PC-3 (cell line): ENCODE measurements at regions not wholly inside any gene's neighbourhood (a gene's known extent, or its start where the extent isn't known, plus 50 kb on each side); places are given as distances from the start of the nearest gene placed in this dataset.

Experiments
- ATAC-seq: fragments of 200-7000 bp; cut with Tn5 transposase; 2 replicates; pipeline ENCODE4 v1.9.1; 2020; ENCODE audit warnings: mild to moderate bottlenecking, moderate library complexity
- BruUV-seq: library from RNA; stranded (reverse); fragments of 400-500 nt; replicated peaks from 2 replicates; lab custom pipeline; 2021; lab: Mats Ljungman, UMichigan
- CTCF ChIA-PET: fragments of 300-600 bp; sonication (Branson Sonifier 250); formaldehyde crosslinking; loops from one replicate; lab custom pipeline; 2022; ENCODE audit warnings: antibody characterized with exemption; lab: Charles Lee
- POLR2A ChIA-PET: fragments of 300-600 bp; sonication (Branson Sonifier 250); formaldehyde crosslinking; loops from one replicate; lab custom pipeline; 2022; ENCODE audit warnings: antibody characterized with exemption; ENCODE audit not compliant: unreplicated experiment; lab: Charles Lee
- DNase-seq: peaks from one replicate; pipeline ENCODE4 v3.0.0-alpha.2; 2015
- H2AFZ ChIP-seq: fragments of 300-600 bp; sonication (generic); 2 replicates; pipeline ENCODE4 v1.6.0; 2016; ENCODE audit warnings: antibody characterized with exemption, low read length
- H3F3A ChIP-seq: fragments of 300-600 bp; sonication (generic); one replicate; pipeline ENCODE4 v1.6.0; 2017; ENCODE audit warnings: antibody characterized with exemption, low read length, control low read depth, mild to moderate bottlenecking; ENCODE audit not compliant: unreplicated experiment
- H3K27ac ChIP-seq: fragments of 300-600 bp; sonication (generic); 2 replicates; pipeline ENCODE4 v1.5.1; 2016; ENCODE audit warnings: mild to moderate bottlenecking, low read length
- H3K27me3 ChIP-seq: fragments of 300-600 bp; sonication (generic); 2 replicates; pipeline ENCODE4 v1.6.1; 2016; ENCODE audit warnings: low read length, mixed read lengths
- H3K36me3 ChIP-seq: fragments of 300-600 bp; sonication (generic); 2 replicates; pipeline ENCODE4 v1.6.1; 2016; ENCODE audit warnings: low read depth, mixed run types, low read length, mixed read lengths
- H3K4me1 ChIP-seq: fragments of 300-600 bp; sonication (generic); 2 replicates; pipeline ENCODE4 v1.5.1; 2016; ENCODE audit warnings: low read length; ENCODE audit not compliant: insufficient read depth
- H3K4me2 ChIP-seq: fragments of 300-600 bp; sonication (generic); 2 replicates; pipeline ENCODE4 v1.6.0; 2016; ENCODE audit warnings: low read length
- H3K4me3 ChIP-seq: fragments of 300-600 bp; sonication (generic); 2 replicates; pipeline ENCODE4 v1.5.1; 2016; ENCODE audit warnings: mild to moderate bottlenecking, low read length, mixed read lengths
- H3K79me2 ChIP-seq: fragments of 300-600 bp; sonication (generic); 2 replicates; pipeline ENCODE4 v1.6.1; 2017; ENCODE audit warnings: low read length, mixed read lengths
- H3K9ac ChIP-seq: fragments of 300-600 bp; sonication (generic); 2 replicates; pipeline ENCODE4 v1.6.0; 2016; ENCODE audit warnings: mild to moderate bottlenecking, low read length
- H3K9me2 ChIP-seq: fragments of 300-600 bp; sonication (generic); replicated peaks from 2 replicates; pipeline ENCODE4 v1.6.1; 2016; ENCODE audit warnings: mixed run types, low read length, mixed read lengths
- H3K9me3 ChIP-seq: fragments of 300-600 bp; sonication (generic); 2 replicates; pipeline ENCODE4 v1.6.1; 2016; ENCODE audit warnings: low read length, mixed read lengths
- H4K20me1 ChIP-seq: fragments of 300-600 bp; sonication (generic); 2 replicates; pipeline ENCODE4 v1.6.1; 2016; ENCODE audit warnings: low read length, mixed read lengths
- EZH2 ChIP-seq: fragments of 300-600 bp; sonication (generic); IDR thresholded peaks from one replicate; pipeline ENCODE4 v1.6.1; 2017; ENCODE audit warnings: antibody characterized with exemption, mild to moderate bottlenecking, low read length; ENCODE audit not compliant: unreplicated experiment
- EZH2phosphoT487 ChIP-seq: fragments of 300-600 bp; sonication (generic); IDR thresholded peaks from 2 replicates; pipeline ENCODE4 v1.6.1; 2018; ENCODE audit warnings: mild to moderate bottlenecking, antibody characterized with exemption, low read length, borderline replicate concordance
- intact Hi-C: fragments of 100-400 bp; cut with micrococcal nuclease; formaldehyde crosslinking; loops from 2 replicates; pipeline ENCODE4 v1.9.0; 2023
- TF ChIP-seq, protein P1 (sequence below): fragments of 300-600 bp; sonication (generic); conservative IDR thresholded peaks from 2 replicates; pipeline ENCODE4 v1.5.1; 2017; ENCODE audit warnings: antibody characterized with exemption, low read depth, mild to moderate bottlenecking, low read length

DNA sequence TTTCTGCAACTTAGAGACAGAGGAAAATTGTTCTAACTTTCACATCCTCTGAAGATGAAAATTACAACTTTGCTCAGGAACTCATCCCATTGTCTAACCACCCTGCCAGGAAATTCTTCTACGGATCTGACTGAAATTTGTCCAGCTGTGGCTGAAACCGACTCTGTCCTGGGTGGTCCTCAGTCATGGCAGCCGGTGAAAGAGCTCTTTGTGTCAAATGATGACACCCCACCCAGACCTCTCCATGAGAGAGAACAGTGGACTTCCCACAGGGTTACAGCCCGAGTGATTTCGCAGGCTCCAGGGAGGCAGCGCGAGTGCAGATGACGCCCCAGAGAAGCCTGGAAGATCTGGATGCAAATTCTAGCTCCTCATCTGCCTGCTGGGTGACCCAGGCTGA, 65.1 kb upstream of the TRIB2 start:
- ATAC-seq (no peak), DNase-seq (no peak)
- H3K9me3 ChIP-seq = no peaks in the 10 kb centered on the region
- no peak overlapping the region for H3K27ac ChIP-seq
- no peaks in the 10 kb centered on the region for H3F3A ChIP-seq
- no peak overlapping the region for H3K9ac ChIP-seq
- no peaks in the 10 kb centered on the region for H3K4me1 ChIP-seq
- no peaks in the 10 kb centered on the region for H4K20me1 ChIP-seq
- H3K9me2 ChIP-seq = no peaks in the 10 kb centered on the region
- ChIA-PET CTCF (no interaction called here), POLR2A (no interaction called here)
- H3K4me2 ChIP-seq = no peak overlapping the region
- H3K4me3 ChIP-seq = no peak overlapping the region
- no peaks in the 10 kb centered on the region for H3K27me3 ChIP-seq
- intact Hi-C loops = no loop called here
- H3K79me2 ChIP-seq = no peaks in the 10 kb centered on the region
- TF ChIP-seq EZH2phosphoT487 = no peak
- TF ChIP-seq, protein P1, sequence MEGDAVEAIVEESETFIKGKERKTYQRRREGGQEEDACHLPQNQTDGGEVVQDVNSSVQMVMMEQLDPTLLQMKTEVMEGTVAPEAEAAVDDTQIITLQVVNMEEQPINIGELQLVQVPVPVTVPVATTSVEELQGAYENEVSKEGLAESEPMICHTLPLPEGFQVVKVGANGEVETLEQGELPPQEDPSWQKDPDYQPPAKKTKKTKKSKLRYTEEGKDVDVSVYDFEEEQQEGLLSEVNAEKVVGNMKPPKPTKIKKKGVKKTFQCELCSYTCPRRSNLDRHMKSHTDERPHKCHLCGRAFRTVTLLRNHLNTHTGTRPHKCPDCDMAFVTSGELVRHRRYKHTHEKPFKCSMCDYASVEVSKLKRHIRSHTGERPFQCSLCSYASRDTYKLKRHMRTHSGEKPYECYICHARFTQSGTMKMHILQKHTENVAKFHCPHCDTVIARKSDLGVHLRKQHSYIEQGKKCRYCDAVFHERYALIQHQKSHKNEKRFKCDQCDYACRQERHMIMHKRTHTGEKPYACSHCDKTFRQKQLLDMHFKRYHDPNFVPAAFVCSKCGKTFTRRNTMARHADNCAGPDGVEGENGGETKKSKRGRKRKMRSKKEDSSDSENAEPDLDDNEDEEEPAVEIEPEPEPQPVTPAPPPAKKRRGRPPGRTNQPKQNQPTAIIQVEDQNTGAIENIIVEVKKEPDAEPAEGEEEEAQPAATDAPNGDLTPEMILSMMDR = no peak
- no peak for TF ChIP-seq EZH2
- H2AFZ ChIP-seq = no peak overlapping the region
- no peaks in the 10 kb centered on the region for H3K36me3 ChIP-seq
- BruUV-seq = no TSS peak

DNA sequence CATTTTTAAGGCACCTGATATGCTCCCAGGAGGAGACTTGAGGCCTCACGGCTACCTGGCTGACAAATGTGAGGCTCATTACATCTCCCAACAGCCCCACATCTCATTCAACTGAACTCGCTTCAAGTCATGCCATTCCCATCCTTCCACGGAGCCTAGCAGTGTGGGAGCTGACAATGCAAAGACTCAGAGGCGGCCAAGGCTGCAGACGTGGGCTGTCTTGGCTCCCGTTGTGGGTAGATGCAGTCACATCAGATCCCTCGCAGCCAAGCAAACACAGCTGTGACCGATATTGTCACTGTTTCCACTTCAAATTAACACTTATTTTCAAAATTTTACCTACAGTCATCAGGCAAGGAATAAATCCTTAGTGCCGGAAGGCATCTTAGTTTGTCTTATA, 64.0 kb upstream of the TRIB2 start:
- POLR2A ChIA-PET = no interaction called here
- no peaks in the 10 kb centered on the region for H3K27me3 ChIP-seq
- CTCF ChIA-PET = no interaction called here

DNA sequence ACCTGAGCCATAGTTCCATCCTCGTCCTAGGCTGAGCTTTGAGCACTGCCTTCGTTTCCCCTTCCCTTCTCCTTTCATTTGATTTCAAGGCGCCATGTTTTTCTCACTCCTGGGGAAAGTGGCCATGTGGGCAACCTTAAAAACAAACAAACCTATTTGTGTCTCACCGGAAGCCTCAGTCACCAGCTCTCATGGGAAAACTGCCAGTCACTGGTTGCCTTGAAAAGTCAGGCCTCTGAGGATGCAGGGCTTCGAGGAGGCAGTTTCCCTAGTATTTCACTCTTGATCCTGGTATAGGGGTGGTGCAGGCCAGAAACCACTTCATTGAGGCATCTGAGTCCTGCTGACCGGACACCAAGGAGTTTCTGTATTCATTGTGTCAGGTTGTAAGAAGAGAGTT, 59.2 kb upstream of the TRIB2 start:
- no peaks in the 10 kb centered on the region for H3K9me3 ChIP-seq
- H3K27me3 ChIP-seq = no peaks in the 10 kb centered on the region
- no peaks in the 10 kb centered on the region for H3K79me2 ChIP-seq
- no peak overlapping the region for H3K4me3 ChIP-seq
- H4K20me1 ChIP-seq = no peaks in the 10 kb centered on the region
- no peak overlapping the region for H3K27ac ChIP-seq
- POLR2A ChIA-PET = no interaction called here
- no peaks in the 10 kb centered on the region for H3K9me2 ChIP-seq
- ATAC-seq (no peak), DNase-seq (no peak)
- no peaks in the 10 kb centered on the region for H3K4me1 ChIP-seq
- CTCF ChIA-PET = no interaction called here
- H2AFZ ChIP-seq = no peak overlapping the region
- no peak overlapping the region for H3K9ac ChIP-seq
- no peaks in the 10 kb centered on the region for H3F3A ChIP-seq
- no peak overlapping the region for H3K4me2 ChIP-seq
- no peaks in the 10 kb centered on the region for H3K36me3 ChIP-seq
- no TSS peak for BruUV-seq
- TF ChIP-seq EZH2phosphoT487 = no peak
- TF ChIP-seq EZH2 = no peak
- TF ChIP-seq, protein P1 = no peak
- intact Hi-C loops = no loop called here

More for the DNA sequence above, 64.0 kb upstream of the TRIB2 start:
- no TSS peak for BruUV-seq
- Histone ChIP-seq H3K4me1 (no peaks in the 10 kb centered on the region), H4K20me1 (no peaks in the 10 kb centered on the region), H3K36me3 (no peaks in the 10 kb centered on the region), H3K79me2 (no peaks in the 10 kb centered on the region), H2AFZ (no peak overlapping the region), H3K9me3 (no peaks in the 10 kb centered on the region), H3K9ac (no peak overlapping the region), H3K4me3 (no peak overlapping the region), H3K9me2 (no peaks in the 10 kb centered on the region), H3F3A (no peaks in the 10 kb centered on the region), H3K4me2 (no peak overlapping the region), H3K27ac (no peak overlapping the region)
- DNase-seq (no peak), ATAC-seq (no peak)
- intact Hi-C loops = no loop called here
- TF ChIP-seq, protein P1 = no peak
- TF ChIP-seq EZH2 = no peak
- no peak for TF ChIP-seq EZH2phosphoT487
